Adrenal gland (tissue), 9 donors: ENCODE measurements at regions not wholly inside any gene's neighbourhood (a gene's known extent, or its start where the extent isn't known, plus 50 kb on each side); places are given as distances from the start of the nearest gene placed in this dataset.
"Not testable (repeated sequence)": the region's sequence is repeated elsewhere in the genome, so short reads cannot be mapped to it uniquely, and the experiment has no call there.

Experiments
- DNase-seq, 7 donors: peaks; one replicate each; pipeline ENCODE4 v3.0.0-alpha.2; 2019 to 2020
- H3K27ac ChIP-seq, 5 donors: fragments of 200-600 bp; sonication (generic) in 4 of 5; 1 replicate in 3 of 5; 2 replicates in 2 of 5; pipeline versions ENCODE4 v1.5.1 to v1.8.0; 2016 to 2020; ENCODE audit warnings: mild to moderate bottlenecking in 1 of 5
- H3K27me3 ChIP-seq: fragments of 200-600 bp; 2 replicates; pipeline ENCODE4 v1.8.0; 2021
- H3K36me3 ChIP-seq, 2 donors: fragments of 200-600 bp; replicated peaks in 1 of 2; 1 replicate in 1 of 2; 2 replicates in 1 of 2; pipeline versions ENCODE4 v1.5.1 to v1.8.0; 2018 to 2022
- H3K4me1 ChIP-seq, 2 donors: fragments of 200-600 bp; replicated peaks in 1 of 2; 1 replicate in 1 of 2; 2 replicates in 1 of 2; pipeline versions ENCODE4 v1.5.1 to v1.8.0; 2018 to 2021
- H3K4me3 ChIP-seq, 4 donors: fragments of 200-600 bp; sonication (generic) in 3 of 4; one replicate each; pipeline ENCODE4 v1.5.1; 2016 to 2018
- H3K9me3 ChIP-seq, 3 donors: fragments of 200-600 bp; sonication (generic) in 1 of 3; replicated peaks in 1 of 3; 1 replicate in 2 of 3; 2 replicates in 1 of 3; pipeline versions ENCODE4 v1.5.1 to v1.8.0; 2016 to 2021
- POLR2A ChIP-seq, 2 donors: fragments of 450-650 bp; IDR thresholded peaks; one replicate each; pipeline ENCODE4 v1.6.1; 2017; ENCODE audit warnings: antibody characterized with exemption in 2 of 2, mild to moderate bottlenecking in 2 of 2, moderate library complexity in 1 of 2
- WGBS, 4 donors: extraction: QIAGEN DNeasy Blood & Tissue Kit in 2 of 4; methylation state at CpG; one replicate each; pipeline versions ENCODE4 v1.1.5 to v1.1.7; 2013 to 2017; 5-methylcytosine and 5-hydroxymethylcytosine counted together
- intact Hi-C, 2 donors: fragments of 100-400 bp; cut with DNase I; formaldehyde crosslinking; loops; one replicate each; pipeline versions ENCODE4 v1.14.1 to v1.15.0; 2022 to 2023
- TF ChIP-seq, protein P1 (sequence below), 6 experiments: fragments of 450-650 bp in 4 of 6; fragments of 200-600 bp in 2 of 6; sonication (generic) in 1 of 6; IDR thresholded peaks; 1 replicate in 5 of 6; 2 replicates in 1 of 6; pipeline versions ENCODE4 v1.5.1 to v1.8.0; 2016 to 2021; ENCODE audit warnings: antibody characterized with exemption in 6 of 6, mild to moderate bottlenecking in 2 of 6, moderate library complexity in 1 of 6
- donor health status: healthy with polysubstance abuse.
- donor health status: Bipolar disorder and iron deficiency.
- donor health status: DM: yes; HTN: yes; CAD: no.
- donor health status: DM: no; HTN: no; CAD: no.
- donor health status: DM: no; HTN: no; CAD: no.

DNA sequence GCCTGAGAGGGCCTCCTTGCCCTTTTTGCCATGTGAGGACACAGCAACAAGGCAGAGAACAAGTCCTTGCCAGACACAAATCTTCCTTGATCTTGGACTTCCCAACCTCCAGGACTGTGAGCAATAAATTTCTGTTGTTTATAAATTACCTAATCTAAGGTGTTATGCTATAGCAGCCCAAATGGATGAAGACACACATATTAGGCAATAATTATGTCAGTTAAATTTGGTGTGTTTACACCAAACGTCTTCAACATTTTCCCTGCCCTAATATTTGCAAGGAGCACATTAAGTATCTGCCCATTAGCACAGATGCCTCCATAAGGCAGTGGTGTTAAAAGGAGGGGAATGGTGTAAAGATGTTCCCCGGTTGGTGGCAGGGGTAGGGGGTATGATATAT is 94.8 kb downstream of the ETS2 start:
- WGBS, 4 donors: 64 to 76% (median 72%) methylated on average over 2 of the region's 2 CpGs
- H3K27me3 ChIP-seq: no peaks in the 10 kb centered on the region
- intact Hi-C loops: no loop called here
- H3K36me3 ChIP-seq: no peaks in the 10 kb centered on the region
- H3K4me1 ChIP-seq: no peaks in the 10 kb centered on the region
- DNase-seq: no peak
- no peak for TF ChIP-seq POLR2A (IDR thresholded peaks at IDR 0.05)
- TF ChIP-seq, protein P1, sequence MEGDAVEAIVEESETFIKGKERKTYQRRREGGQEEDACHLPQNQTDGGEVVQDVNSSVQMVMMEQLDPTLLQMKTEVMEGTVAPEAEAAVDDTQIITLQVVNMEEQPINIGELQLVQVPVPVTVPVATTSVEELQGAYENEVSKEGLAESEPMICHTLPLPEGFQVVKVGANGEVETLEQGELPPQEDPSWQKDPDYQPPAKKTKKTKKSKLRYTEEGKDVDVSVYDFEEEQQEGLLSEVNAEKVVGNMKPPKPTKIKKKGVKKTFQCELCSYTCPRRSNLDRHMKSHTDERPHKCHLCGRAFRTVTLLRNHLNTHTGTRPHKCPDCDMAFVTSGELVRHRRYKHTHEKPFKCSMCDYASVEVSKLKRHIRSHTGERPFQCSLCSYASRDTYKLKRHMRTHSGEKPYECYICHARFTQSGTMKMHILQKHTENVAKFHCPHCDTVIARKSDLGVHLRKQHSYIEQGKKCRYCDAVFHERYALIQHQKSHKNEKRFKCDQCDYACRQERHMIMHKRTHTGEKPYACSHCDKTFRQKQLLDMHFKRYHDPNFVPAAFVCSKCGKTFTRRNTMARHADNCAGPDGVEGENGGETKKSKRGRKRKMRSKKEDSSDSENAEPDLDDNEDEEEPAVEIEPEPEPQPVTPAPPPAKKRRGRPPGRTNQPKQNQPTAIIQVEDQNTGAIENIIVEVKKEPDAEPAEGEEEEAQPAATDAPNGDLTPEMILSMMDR (IDR thresholded peaks at IDR 0.05): no peak
- H3K27ac ChIP-seq: no peak overlapping the region
- H3K9me3 ChIP-seq: no peaks in the 10 kb centered on the region
- H3K4me3 ChIP-seq: no peak overlapping the region

DNA sequence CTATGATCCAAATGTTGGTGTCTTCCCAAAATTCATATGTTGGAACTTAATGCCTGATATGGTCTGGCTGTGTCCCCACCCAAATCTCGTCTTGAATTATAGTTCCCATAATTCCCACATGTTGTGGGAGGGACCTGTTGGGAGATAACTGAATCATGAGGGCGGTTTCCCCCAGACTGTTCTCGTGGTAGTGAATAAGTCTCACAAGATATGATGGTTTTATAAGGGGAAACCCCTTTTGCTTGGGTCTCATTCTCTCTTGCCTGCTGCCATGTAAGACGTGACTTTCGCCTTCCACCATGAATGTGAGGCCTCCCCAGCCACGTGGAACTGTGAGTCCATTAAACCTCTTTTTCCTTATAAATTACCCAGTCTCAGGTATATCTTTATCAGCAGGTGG is 94.3 kb downstream of the ETS2 start:
- H3K27me3 ChIP-seq, H3K4me1 ChIP-seq, H3K4me3 ChIP-seq, intact Hi-C loops, H3K9me3 ChIP-seq, H3K27ac ChIP-seq, H3K36me3 ChIP-seq, DNase-seq: not testable (repeated sequence)
- WGBS, 4 donors: 80 to 85% (median 82%) methylated on average over 6 of the region's 6 CpGs

DNA sequence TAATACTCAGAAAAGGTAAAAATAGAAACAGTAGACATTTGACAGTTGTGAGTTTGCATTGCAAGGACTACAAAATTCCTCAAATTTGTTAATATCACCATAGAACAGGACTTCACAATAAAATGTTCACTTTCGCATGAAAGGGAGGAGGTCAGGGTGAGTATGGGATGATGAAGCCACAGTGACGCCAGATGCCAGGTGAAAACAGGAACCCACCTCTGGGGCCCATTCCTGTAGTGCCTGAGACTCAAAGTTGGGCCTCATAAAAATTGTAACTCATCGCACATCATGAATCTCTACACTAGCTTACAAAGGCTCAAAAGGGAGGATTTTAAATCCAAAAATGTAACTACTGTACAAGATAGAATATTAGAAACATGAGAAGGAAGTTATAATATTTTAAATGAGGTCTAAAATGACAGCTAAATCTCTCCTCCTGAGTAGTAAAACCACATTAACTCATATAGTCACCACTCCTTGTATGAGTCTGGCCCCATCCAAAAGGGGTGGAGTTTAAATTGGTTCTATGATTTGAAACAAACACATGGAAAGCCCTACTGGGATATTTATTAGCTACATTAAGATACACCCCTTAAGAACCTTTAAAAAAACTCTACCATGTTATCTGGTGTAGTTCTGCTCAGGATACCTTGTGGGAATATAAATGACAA is 93.7 kb downstream of the ETS2 start:
- H3K36me3 ChIP-seq: no peaks in the 10 kb centered on the region
- no peak for DNase-seq
- no peaks in the 10 kb centered on the region for H3K4me1 ChIP-seq
- WGBS, 4 donors: 54 to 92% (median 75%) methylated on average over 3 of the region's 3 CpGs
- H3K27ac ChIP-seq: no peak overlapping the region
- no peak for TF ChIP-seq POLR2A (IDR thresholded peaks at IDR 0.05)
- TF ChIP-seq, protein P1 (IDR thresholded peaks at IDR 0.05): no peak
- intact Hi-C loops: no loop called here
- no peaks in the 10 kb centered on the region for H3K27me3 ChIP-seq
- no peaks in the 10 kb centered on the region for H3K9me3 ChIP-seq
- no peak overlapping the region for H3K4me3 ChIP-seq

DNA sequence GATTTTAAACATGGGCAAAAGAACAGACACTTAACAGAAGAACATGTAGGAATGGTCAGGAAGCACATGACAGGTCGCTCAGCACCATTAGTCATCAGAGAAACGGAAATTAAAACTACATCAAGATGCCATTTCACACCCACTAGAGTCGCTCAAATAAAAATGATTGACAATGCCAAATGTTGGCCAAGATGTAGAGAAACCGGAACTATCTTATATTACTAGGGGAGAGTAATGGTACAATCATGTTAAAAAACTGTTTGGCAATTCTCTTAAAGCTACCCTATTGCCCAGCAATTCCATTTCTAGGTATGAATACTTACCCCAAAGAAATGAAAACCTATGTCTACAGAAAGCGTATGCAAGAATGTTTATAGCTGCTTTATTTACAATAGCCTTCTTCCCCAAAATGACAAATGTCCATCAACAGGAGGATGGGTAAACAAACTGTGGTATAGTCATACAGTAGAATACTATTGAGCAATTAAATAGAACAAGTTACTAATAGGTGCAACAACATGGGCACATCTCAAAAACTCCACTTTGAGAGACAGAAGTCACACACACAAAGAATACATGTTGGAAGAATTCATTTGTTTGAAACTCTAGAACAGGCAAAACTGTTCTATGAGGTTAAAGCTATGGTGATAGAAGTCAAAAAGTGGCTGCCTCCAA is 92.8 kb downstream of the ETS2 start:
- no peak for DNase-seq
- no peaks in the 10 kb centered on the region for H3K4me1 ChIP-seq
- no peaks in the 10 kb centered on the region for H3K9me3 ChIP-seq
- WGBS, 4 donors: 58 to 68% (median 65%) methylated on average over 5 of the region's 5 CpGs
- intact Hi-C loops: no loop called here
- no peaks in the 10 kb centered on the region for H3K36me3 ChIP-seq
- no peak overlapping the region for H3K27ac ChIP-seq
- no peak for TF ChIP-seq POLR2A (IDR thresholded peaks at IDR 0.05)
- TF ChIP-seq, protein P1 (IDR thresholded peaks at IDR 0.05): no peak
- no peak overlapping the region for H3K4me3 ChIP-seq
- no peaks in the 10 kb centered on the region for H3K27me3 ChIP-seq
